Testis (tissue), 2 donors: ENCODE measurements at regions not wholly inside any gene's neighbourhood (a gene's known extent, or its start where the extent isn't known, plus 50 kb on each side); places are given as distances from the start of the nearest gene placed in this dataset.

ENCODE experiments used
- CTCF ChIP-seq, 3 experiments: fragments of 450-650 bp in 2 of 3; fragments of 200-600 bp in 1 of 3; sonication (generic) in 1 of 3; IDR thresholded peaks; one replicate each; pipeline ENCODE4 v1.5.1; 2016 to 2019; ENCODE audit warnings: antibody characterized with exemption in 3 of 3, mild to moderate bottlenecking in 2 of 3, moderate library complexity in 1 of 3
- POLR2A ChIP-seq: fragments of 450-650 bp; IDR thresholded peaks from one replicate; pipeline ENCODE4 v1.6.1; 2017; ENCODE audit warnings: antibody characterized with exemption, mild to moderate bottlenecking, moderate library complexity

DNA sequence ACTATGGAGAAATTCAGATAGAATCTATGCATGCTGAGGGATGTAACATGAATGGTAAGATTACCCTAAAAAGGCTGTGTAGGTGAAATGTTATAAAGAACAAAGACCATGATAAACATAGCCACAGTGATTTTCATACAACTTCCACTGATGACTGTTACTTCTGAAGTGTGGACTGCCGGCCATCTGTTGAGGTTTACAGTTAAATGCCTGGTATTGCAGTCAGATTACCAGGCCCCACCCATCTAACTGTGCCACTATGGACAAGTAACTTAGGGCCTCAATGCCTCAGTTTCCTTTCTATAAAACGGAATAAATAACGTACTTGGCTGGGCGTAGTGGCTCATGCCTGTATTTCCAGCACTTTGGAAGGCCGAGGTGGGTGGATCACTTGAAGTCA lies 395.6 kb downstream of the KLF12 start:
- no peak for TF ChIP-seq CTCF (IDR thresholded peaks at IDR 0.05)
- no peak for TF ChIP-seq POLR2A
